ENCODE measurements at regions not wholly inside any gene's neighbourhood (a gene's known extent, or its start where the extent isn't known, plus 50 kb on each side); places are given as distances from the start of the nearest gene placed in this dataset.
"Not testable (repeated sequence)": the region's sequence is repeated elsewhere in the genome, so short reads cannot be mapped to it uniquely, and the experiment has no call there.

DNA sequence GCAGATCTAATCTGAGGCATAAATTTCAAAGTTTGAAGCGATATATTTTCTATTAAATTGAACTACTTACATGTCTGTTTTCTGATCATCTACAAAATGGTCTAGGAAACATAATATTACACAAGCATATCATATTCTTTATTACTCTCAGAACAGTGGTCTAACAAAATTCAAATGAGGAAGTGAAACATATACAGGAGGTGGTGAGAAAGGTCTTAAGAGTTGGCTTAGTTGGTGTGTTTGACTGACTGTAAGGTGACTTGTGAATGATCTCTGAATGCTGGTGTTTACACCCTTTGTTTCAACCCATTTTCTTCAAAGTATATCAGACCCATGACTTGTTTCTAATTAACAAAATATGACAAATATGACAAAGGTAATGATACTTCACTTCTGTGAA, 1156.8 kb downstream of the SLC16A7 start:
- Histone ChIP-seq H3K9me3 (replicated peaks; ENCODE audit: low read length) (no peaks in the 10 kb centered on the region), H3K9ac (ENCODE audit: low read depth, low read length) (no peak overlapping the region), H3K4me2 (ENCODE audit: low read length) (no peak overlapping the region), H3K36me3 (ENCODE audit: insufficient read depth, low read length) (no peaks in the 10 kb centered on the region), H3K4me3 (ENCODE audit: low read length) (no peak overlapping the region), H3K27me3 (ENCODE audit: control insufficient read depth, insufficient read depth, low read length) (no peaks in the 10 kb centered on the region), H3K4me1 (ENCODE audit: control insufficient read depth, insufficient read depth, low read length) (no peaks in the 10 kb centered on the region)

DNA sequence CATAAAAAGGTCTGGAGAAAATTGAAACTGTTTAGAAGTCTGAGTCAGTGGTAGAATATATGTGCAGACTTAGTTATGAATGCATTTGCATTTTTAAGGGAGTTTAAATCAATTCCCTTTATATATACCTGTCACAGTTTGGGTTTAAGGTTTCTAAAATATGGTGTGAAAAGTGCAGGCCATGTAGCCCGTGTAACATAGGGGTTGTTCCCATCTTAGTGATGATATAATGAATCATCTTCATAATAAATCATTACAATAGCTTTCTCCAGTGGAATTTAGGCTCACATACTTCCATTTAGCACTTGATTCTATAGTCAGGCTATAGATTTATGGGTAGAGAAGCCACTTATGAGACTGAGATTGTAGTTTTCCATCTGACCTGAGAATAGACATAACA, 1162.4 kb downstream of the SLC16A7 start:
- no peaks in the 10 kb centered on the region for H3K36me3 ChIP-seq (ENCODE audit: insufficient read depth, low read length)

DNA sequence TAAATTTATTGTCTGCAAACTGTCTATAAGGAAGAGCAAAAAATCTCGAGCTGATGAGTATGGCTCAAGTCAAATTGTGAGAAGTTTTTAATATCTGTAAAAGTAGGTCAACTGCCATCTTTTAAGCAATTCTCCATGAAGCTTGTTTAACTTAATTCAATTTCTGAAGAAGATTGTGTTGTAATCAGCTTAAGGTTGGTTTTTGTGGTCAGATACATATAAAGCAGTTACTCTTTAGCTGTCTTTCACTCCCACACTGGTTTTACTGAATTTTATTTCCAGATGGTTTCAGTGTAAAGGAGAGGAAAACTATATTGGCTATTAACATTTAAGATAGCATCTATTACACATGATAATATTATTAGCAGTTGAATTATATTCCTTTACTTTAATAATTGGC, 1165.1 kb downstream of the SLC16A7 start:
- no peaks in the 10 kb centered on the region for H3K36me3 ChIP-seq (ENCODE audit: insufficient read depth, low read length)
- H3K9me3 ChIP-seq (replicated peaks; ENCODE audit: low read length), result no peaks in the 10 kb centered on the region
- H3K4me1 ChIP-seq (ENCODE audit: control insufficient read depth, insufficient read depth, low read length), result no peaks in the 10 kb centered on the region
- no peaks in the 10 kb centered on the region for H3K27me3 ChIP-seq (ENCODE audit: control insufficient read depth, insufficient read depth, low read length)
- H3K4me2 ChIP-seq (ENCODE audit: low read length), result no peak overlapping the region
- no peak overlapping the region for H3K9ac ChIP-seq (ENCODE audit: low read depth, low read length)
- no peak overlapping the region for H3K4me3 ChIP-seq (ENCODE audit: low read length)

More for the DNA sequence above, 1162.4 kb downstream of the SLC16A7 start:
- Histone ChIP-seq H3K9me3 (replicated peaks; ENCODE audit: low read length) (no peaks in the 10 kb centered on the region), H3K27me3 (ENCODE audit: control insufficient read depth, insufficient read depth, low read length) (no peaks in the 10 kb centered on the region), H3K4me3 (ENCODE audit: low read length) (no peak overlapping the region), H3K9ac (ENCODE audit: low read depth, low read length) (no peak overlapping the region), H3K4me1 (ENCODE audit: control insufficient read depth, insufficient read depth, low read length) (no peaks in the 10 kb centered on the region), H3K4me2 (ENCODE audit: low read length) (no peak overlapping the region)

DNA sequence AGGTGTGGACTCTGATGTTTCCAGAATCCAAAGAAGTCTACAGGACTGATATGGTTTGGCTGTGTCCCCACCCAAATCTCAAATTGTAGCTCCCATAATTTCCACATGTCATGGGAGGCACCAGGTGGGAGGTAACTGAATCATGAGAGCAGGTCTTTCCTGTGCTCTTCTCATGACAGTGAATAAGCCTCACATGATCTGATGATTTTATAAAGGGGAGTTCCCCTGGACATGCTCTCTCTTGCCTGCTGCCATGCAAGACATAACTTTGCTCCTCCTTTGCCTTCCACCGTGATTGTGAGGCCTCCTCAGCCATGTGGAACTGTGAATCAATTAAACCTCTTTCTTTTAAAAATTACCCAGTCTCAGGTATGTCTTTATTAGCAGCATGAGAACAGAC, 1205.3 kb downstream of the SLC16A7 start:
- not testable (repeated sequence) for H3K4me1 ChIP-seq (ENCODE audit: control insufficient read depth, insufficient read depth, low read length); H3K9me3 ChIP-seq (replicated peaks; ENCODE audit: low read length); H3K36me3 ChIP-seq (ENCODE audit: insufficient read depth, low read length); H3K27me3 ChIP-seq (ENCODE audit: control insufficient read depth, insufficient read depth, low read length); H3K9ac ChIP-seq (ENCODE audit: low read depth, low read length); H3K4me2 ChIP-seq (ENCODE audit: low read length); H3K4me3 ChIP-seq (ENCODE audit: low read length)

DNA sequence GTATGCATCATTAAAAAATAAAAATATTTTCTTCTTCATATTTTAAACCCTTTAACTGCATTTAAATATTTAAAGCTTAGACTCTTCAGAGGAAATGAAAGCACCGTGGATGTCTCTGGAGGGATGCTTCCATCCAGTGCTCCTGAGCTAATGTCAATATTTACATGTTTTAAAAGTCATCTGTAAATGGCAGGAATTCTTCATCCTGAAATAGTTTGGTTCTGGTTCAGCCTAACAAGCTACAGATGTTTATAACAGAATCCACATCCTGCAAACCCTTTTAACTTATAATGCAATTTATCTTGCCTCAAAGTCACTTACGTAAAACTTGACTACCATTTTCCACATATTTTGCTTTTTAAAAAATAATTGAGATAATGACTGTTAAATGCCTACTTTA, 1207.3 kb downstream of the SLC16A7 start:
- Histone ChIP-seq H3K9ac (ENCODE audit: low read depth, low read length) (no peak overlapping the region), H3K36me3 (ENCODE audit: insufficient read depth, low read length) (no peaks in the 10 kb centered on the region), H3K9me3 (replicated peaks; ENCODE audit: low read length) (no peaks in the 10 kb centered on the region), H3K27me3 (ENCODE audit: control insufficient read depth, insufficient read depth, low read length) (no peaks in the 10 kb centered on the region), H3K4me1 (ENCODE audit: control insufficient read depth, insufficient read depth, low read length) (no peaks in the 10 kb centered on the region), H3K4me2 (ENCODE audit: low read length) (no peak overlapping the region), H3K4me3 (ENCODE audit: low read length) (no peak overlapping the region)

DNA sequence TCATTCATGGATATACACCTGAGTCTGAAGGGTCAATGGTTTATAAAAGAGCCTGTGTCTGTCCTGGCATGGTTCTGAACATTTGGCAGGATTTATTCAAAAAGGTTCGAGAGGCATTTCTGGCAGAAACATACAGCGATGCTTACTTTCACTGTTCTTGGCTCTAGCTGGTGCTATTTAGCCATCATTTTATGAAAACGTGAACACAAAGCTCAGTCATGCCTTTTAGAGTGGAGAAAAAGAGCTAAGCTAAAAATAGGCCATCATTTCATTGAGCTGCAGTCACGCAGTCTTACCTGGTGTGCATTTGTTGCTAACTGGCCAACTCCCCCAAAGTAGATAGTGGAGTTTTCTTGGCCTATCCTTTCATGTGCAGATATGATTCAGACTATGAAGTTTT, 1209.5 kb downstream of the SLC16A7 start:
- H3K9ac ChIP-seq (ENCODE audit: low read depth, low read length), result no peak overlapping the region
- no peaks in the 10 kb centered on the region for H3K36me3 ChIP-seq (ENCODE audit: insufficient read depth, low read length)
- no peaks in the 10 kb centered on the region for H3K27me3 ChIP-seq (ENCODE audit: control insufficient read depth, insufficient read depth, low read length)
- no peaks in the 10 kb centered on the region for H3K9me3 ChIP-seq (replicated peaks; ENCODE audit: low read length)
- no peak overlapping the region for H3K4me3 ChIP-seq (ENCODE audit: low read length)
- no peak overlapping the region for H3K4me2 ChIP-seq (ENCODE audit: low read length)
- no peaks in the 10 kb centered on the region for H3K4me1 ChIP-seq (ENCODE audit: control insufficient read depth, insufficient read depth, low read length)

DNA sequence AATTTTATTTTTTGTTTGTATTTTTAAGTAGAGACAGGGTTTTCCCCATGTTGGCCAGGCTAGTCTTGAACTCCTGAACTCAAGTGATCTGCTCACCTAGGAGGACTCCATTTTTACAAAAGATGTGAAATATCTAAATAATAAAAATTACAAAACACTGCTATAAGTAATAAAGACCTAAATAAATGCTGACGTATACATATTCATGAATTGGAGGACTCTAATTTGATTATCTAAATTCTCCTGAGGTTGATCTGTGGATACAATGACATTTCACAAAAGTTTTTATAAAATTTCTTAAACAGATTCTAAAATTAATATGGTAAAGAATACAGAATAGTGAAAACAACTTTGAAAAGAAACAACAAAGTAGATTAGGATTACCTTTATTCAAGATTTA, 1224.0 kb downstream of the SLC16A7 start:
- H3K27me3 ChIP-seq (ENCODE audit: control insufficient read depth, insufficient read depth, low read length), result no peaks in the 10 kb centered on the region
- no peak overlapping the region for H3K4me2 ChIP-seq (ENCODE audit: low read length)
- no peak overlapping the region for H3K4me3 ChIP-seq (ENCODE audit: low read length)
- no peak overlapping the region for H3K9ac ChIP-seq (ENCODE audit: low read depth, low read length)
- H3K4me1 ChIP-seq (ENCODE audit: control insufficient read depth, insufficient read depth, low read length), result no peaks in the 10 kb centered on the region
- no peaks in the 10 kb centered on the region for H3K36me3 ChIP-seq (ENCODE audit: insufficient read depth, low read length)
- peaks cover 3% of the 10 kb centered on the region for H3K9me3 ChIP-seq (replicated peaks; ENCODE audit: low read length)

DNA sequence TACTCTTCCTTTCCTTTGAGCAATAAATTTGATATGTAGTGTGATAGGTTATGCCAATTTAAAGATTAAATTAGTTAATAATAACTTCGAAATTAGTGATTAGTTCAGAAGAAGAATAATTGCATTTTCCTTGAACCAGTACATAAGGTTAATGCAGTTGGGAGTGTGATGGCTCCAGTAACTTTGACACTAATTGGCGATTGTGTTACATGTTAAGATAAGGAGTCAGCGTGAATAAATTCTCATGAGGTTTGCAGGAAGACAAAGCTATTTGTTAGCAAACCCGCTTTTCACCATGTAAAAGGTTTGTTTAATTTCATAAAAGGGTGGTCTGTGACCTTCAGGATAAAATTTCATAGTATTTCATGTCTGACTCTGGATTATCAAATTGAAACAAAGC, 1226.8 kb downstream of the SLC16A7 start:
- no peaks in the 10 kb centered on the region for H3K27me3 ChIP-seq (ENCODE audit: control insufficient read depth, insufficient read depth, low read length)
- H3K4me1 ChIP-seq (ENCODE audit: control insufficient read depth, insufficient read depth, low read length), result no peaks in the 10 kb centered on the region
- H3K4me3 ChIP-seq (ENCODE audit: low read length), result no peak overlapping the region

DNA sequence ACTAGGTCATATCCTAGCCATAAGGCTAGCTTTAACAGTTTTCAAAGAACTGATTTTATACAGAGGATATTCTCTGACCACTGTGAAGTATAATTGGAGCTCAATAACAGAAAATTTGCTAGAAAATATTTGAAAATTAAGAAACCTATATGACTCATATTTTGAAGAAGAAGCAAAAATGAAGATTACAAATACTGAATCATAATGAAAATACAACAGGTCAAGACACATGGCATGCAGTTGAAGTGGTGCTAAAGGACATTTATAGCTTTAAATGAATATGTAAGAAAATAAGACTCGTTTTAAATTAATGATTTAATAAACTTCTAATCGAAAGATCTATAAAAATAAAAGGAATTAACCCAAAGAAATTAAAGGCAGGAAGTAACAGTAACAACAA, 1234.6 kb downstream of the SLC16A7 start:
- H3K4me3 ChIP-seq (ENCODE audit: low read length), result no peak overlapping the region
- no peaks in the 10 kb centered on the region for H3K9me3 ChIP-seq (replicated peaks; ENCODE audit: low read length)
- no peak overlapping the region for H3K4me2 ChIP-seq (ENCODE audit: low read length)

More for the DNA sequence above, 1226.8 kb downstream of the SLC16A7 start:
- peaks cover 3% of the 10 kb centered on the region for H3K9me3 ChIP-seq (replicated peaks; ENCODE audit: low read length)
- H3K36me3 ChIP-seq (ENCODE audit: insufficient read depth, low read length), result no peaks in the 10 kb centered on the region
- no peak overlapping the region for H3K9ac ChIP-seq (ENCODE audit: low read depth, low read length)
- H3K4me2 ChIP-seq (ENCODE audit: low read length), result no peak overlapping the region

DNA sequence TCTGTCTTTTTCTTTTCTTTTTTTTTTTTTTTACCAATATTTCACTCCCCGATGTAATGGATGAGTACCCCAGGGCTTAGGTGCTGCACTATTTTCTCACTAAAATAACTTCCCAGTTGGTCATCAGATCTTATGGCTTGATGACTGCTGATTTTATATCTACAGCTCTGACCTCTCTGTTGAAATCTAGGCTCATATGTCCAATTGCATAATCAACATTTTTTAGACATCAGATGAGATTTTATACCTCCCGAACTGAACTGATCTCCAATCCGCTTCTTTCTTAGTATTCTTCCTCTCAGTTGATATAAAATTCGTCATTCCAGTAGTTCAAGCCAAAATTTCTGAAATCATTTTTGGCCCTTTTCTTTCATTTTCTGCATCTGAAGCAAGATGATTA, 1236.5 kb downstream of the SLC16A7 start:
- H3K9ac ChIP-seq (ENCODE audit: low read depth, low read length), result no peak overlapping the region
- H3K4me1 ChIP-seq (ENCODE audit: control insufficient read depth, insufficient read depth, low read length), result no peaks in the 10 kb centered on the region
- H3K27me3 ChIP-seq (ENCODE audit: control insufficient read depth, insufficient read depth, low read length), result no peaks in the 10 kb centered on the region
- H3K36me3 ChIP-seq (ENCODE audit: insufficient read depth, low read length), result no peaks in the 10 kb centered on the region
- H3K4me3 ChIP-seq (ENCODE audit: low read length), result no peak overlapping the region
- no peaks in the 10 kb centered on the region for H3K9me3 ChIP-seq (replicated peaks; ENCODE audit: low read length)
- H3K4me2 ChIP-seq (ENCODE audit: low read length), result no peak overlapping the region

More for the DNA sequence above, 1234.6 kb downstream of the SLC16A7 start:
- H3K27me3 ChIP-seq (ENCODE audit: control insufficient read depth, insufficient read depth, low read length), result no peaks in the 10 kb centered on the region
- H3K4me1 ChIP-seq (ENCODE audit: control insufficient read depth, insufficient read depth, low read length), result no peaks in the 10 kb centered on the region
- no peak overlapping the region for H3K9ac ChIP-seq (ENCODE audit: low read depth, low read length)
- no peaks in the 10 kb centered on the region for H3K36me3 ChIP-seq (ENCODE audit: insufficient read depth, low read length)

DNA sequence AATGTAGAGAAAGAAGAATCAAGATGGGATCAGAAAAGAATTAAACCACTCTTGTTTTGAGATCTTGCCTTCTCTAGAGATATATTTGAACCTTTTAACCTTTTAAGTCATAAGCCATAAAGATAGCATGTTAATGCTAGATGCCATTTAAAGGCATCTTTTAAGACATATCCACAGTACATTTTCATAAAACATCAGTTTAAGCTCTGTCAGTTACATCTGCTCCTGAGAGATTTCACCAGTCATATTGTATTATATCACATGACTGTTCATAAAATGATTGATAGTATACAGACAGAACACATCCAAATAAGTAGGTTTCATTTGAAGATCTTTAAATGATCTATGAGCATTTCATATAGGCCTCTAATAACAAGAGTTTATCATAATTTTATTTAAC, 1238.5 kb downstream of the SLC16A7 start:
- H3K36me3 ChIP-seq (ENCODE audit: insufficient read depth, low read length), result no peaks in the 10 kb centered on the region
- H3K9ac ChIP-seq (ENCODE audit: low read depth, low read length), result no peak overlapping the region
- no peaks in the 10 kb centered on the region for H3K9me3 ChIP-seq (replicated peaks; ENCODE audit: low read length)
- H3K4me2 ChIP-seq (ENCODE audit: low read length), result no peak overlapping the region
- H3K4me1 ChIP-seq (ENCODE audit: control insufficient read depth, insufficient read depth, low read length), result no peaks in the 10 kb centered on the region
- H3K27me3 ChIP-seq (ENCODE audit: control insufficient read depth, insufficient read depth, low read length), result no peaks in the 10 kb centered on the region
- no peak overlapping the region for H3K4me3 ChIP-seq (ENCODE audit: low read length)

DNA sequence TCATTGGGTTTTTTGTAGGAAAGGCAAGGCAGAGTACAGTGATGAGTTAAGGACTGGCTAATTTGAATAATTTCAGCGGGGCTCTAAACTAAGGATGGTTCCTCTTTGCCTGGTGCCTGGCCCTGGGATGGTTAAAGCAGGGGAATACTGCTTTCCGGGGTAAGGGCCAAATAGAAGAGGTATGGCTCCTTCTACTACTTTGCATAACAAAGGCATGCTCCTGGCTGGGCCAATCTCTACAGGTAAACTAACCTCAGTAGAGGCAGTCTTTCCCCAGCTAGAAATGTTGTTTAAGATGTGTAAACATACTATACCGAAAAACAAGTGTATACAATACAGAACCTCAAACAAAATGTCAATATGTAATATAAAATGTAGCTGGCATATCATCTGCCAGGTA, 1239.0 kb downstream of the SLC16A7 start:
- H3K4me1 ChIP-seq (ENCODE audit: control insufficient read depth, insufficient read depth, low read length), result no peaks in the 10 kb centered on the region
- no peak overlapping the region for H3K9ac ChIP-seq (ENCODE audit: low read depth, low read length)
- no peaks in the 10 kb centered on the region for H3K36me3 ChIP-seq (ENCODE audit: insufficient read depth, low read length)
- no peak overlapping the region for H3K4me3 ChIP-seq (ENCODE audit: low read length)
- H3K27me3 ChIP-seq (ENCODE audit: control insufficient read depth, insufficient read depth, low read length), result no peaks in the 10 kb centered on the region
- no peaks in the 10 kb centered on the region for H3K9me3 ChIP-seq (replicated peaks; ENCODE audit: low read length)
- no peak overlapping the region for H3K4me2 ChIP-seq (ENCODE audit: low read length)
